Vagina (tissue), 2 donors: ENCODE measurements at regions not wholly inside any gene's neighbourhood (a gene's known extent, or its start where the extent isn't known, plus 50 kb on each side); places are given as distances from the start of the nearest gene placed in this dataset.

Experiments
- DNase-seq, 2 donors: peaks; one replicate each; pipeline ENCODE4 v3.0.0-alpha.2; 2017; ENCODE audit errors: extremely low spot score in 2 of 2
- H3K27ac ChIP-seq: fragments of 200-600 bp; sonication (generic); one replicate; pipeline ENCODE4 v1.5.1; 2019
- H3K27me3 ChIP-seq: fragments of 200-600 bp; sonication (generic); one replicate; pipeline ENCODE4 v1.5.1; 2019
- H3K36me3 ChIP-seq, 2 donors: fragments of 200-600 bp; sonication (generic); one replicate each; pipeline ENCODE4 v1.5.1; 2017 to 2019
- H3K4me1 ChIP-seq: fragments of 200-600 bp; sonication (generic); one replicate; pipeline ENCODE4 v1.5.1; 2019
- H3K4me3 ChIP-seq, 2 donors: fragments of 200-600 bp; sonication (generic); 1 replicate in 1 of 2; 2 replicates in 1 of 2; pipeline ENCODE4 v1.5.1; 2016 to 2019
- H3K9me3 ChIP-seq: fragments of 200-600 bp; sonication (generic); one replicate; pipeline ENCODE4 v1.5.1; 2019
- CTCF ChIP-seq, 3 experiments: fragments of 450-650 bp in 2 of 3; fragments of 200-600 bp in 1 of 3; sonication (generic) in 1 of 3; IDR thresholded peaks; one replicate each; pipeline ENCODE4 v1.5.1; 2017 to 2019; ENCODE audit warnings: antibody characterized with exemption in 3 of 3, mild to moderate bottlenecking in 2 of 3, moderate library complexity in 2 of 3
- POLR2A ChIP-seq, 2 donors: fragments of 450-650 bp; IDR thresholded peaks; one replicate each; pipeline ENCODE4 v1.6.1; 2017; ENCODE audit warnings: antibody characterized with exemption in 2 of 2, mild to moderate bottlenecking in 2 of 2, moderate library complexity in 2 of 2
- POLR2AphosphoS5 ChIP-seq, 2 donors: sonication (generic); formaldehyde crosslinking; IDR thresholded peaks; one replicate each; pipeline ENCODE4 v1.9.0; 2017; ENCODE audit warnings: antibody characterized with exemption in 2 of 2, mild to moderate bottlenecking in 2 of 2, low read depth in 1 of 2; ENCODE audit not compliant: insufficient read depth in 1 of 2
- intact Hi-C: fragments of 100-400 bp; cut with DNase I; formaldehyde crosslinking; loops from one replicate; pipeline ENCODE4 v1.15.1; 2023

- H3K27ac ChIP-seq = no peak overlapping the region
- no peak overlapping the region for H3K4me3 ChIP-seq
- no peak for TF ChIP-seq POLR2AphosphoS5 (IDR thresholded peaks at IDR 0.05; ENCODE audit: insufficient read depth in 1 of 2, low read depth in 1 of 2)
- no peak for TF ChIP-seq POLR2A (IDR thresholded peaks at IDR 0.05)
- TF ChIP-seq CTCF (IDR thresholded peaks at IDR 0.05) = no peak
- intact Hi-C loops = no loop called here
- no peaks in the 10 kb centered on the region for H3K36me3 ChIP-seq
- no peaks in the 10 kb centered on the region for H3K27me3 ChIP-seq
- no peaks in the 10 kb centered on the region for H3K9me3 ChIP-seq
- DNase-seq = no peak
- H3K4me1 ChIP-seq = no peaks in the 10 kb centered on the region
Observed at GRCh38 chrX:80316526-80316925, 103.7 kb upstream of the TENT5D start.

- intact Hi-C loops = no loop called here
- H3K4me3 ChIP-seq = no peak overlapping the region
- no peak for TF ChIP-seq CTCF (IDR thresholded peaks at IDR 0.05)
- no peak for TF ChIP-seq POLR2A (IDR thresholded peaks at IDR 0.05)
- TF ChIP-seq POLR2AphosphoS5 (IDR thresholded peaks at IDR 0.05; ENCODE audit: insufficient read depth in 1 of 2, low read depth in 1 of 2) = no peak
- H3K27ac ChIP-seq = no peak overlapping the region
- DNase-seq = no peak
- H3K4me1 ChIP-seq = no peaks in the 10 kb centered on the region
- H3K9me3 ChIP-seq = no peaks in the 10 kb centered on the region
- no peaks in the 10 kb centered on the region for H3K27me3 ChIP-seq
- H3K36me3 ChIP-seq = no peaks in the 10 kb centered on the region
Observed at GRCh38 chrX:80317646-80318045, 102.6 kb upstream of the TENT5D start.

GRCh38 chrX:80331285-80331684 is 89.0 kb upstream of the TENT5D start:
- TF ChIP-seq POLR2AphosphoS5 (IDR thresholded peaks at IDR 0.05; ENCODE audit: insufficient read depth in 1 of 2, low read depth in 1 of 2) (no peak), POLR2A (IDR thresholded peaks at IDR 0.05) (no peak), CTCF (IDR thresholded peaks at IDR 0.05) (no peak)
- Histone ChIP-seq H3K36me3 (no peaks in the 10 kb centered on the region), H3K9me3 (no peaks in the 10 kb centered on the region), H3K27ac (no peak overlapping the region), H3K4me1 (no peaks in the 10 kb centered on the region), H3K4me3 (no peak overlapping the region), H3K27me3 (no peaks in the 10 kb centered on the region)
- intact Hi-C loops = no loop called here
- no peak for DNase-seq

GRCh38 chrX:80334583-80334982 is 85.7 kb upstream of the TENT5D start:
- Histone ChIP-seq H3K27ac (no peak overlapping the region), H3K4me1 (no peaks in the 10 kb centered on the region), H3K36me3 (no peaks in the 10 kb centered on the region), H3K27me3 (no peaks in the 10 kb centered on the region), H3K9me3 (no peaks in the 10 kb centered on the region), H3K4me3 (peak overlapping the region in 1 of 2 donors; percentile 19)
- TF ChIP-seq CTCF (IDR thresholded peaks at IDR 0.05) (no peak), POLR2A (IDR thresholded peaks at IDR 0.05) (no peak), POLR2AphosphoS5 (IDR thresholded peaks at IDR 0.05; ENCODE audit: insufficient read depth in 1 of 2, low read depth in 1 of 2) (no peak)
- intact Hi-C loops = no loop called here
- no peak for DNase-seq

GRCh38 chrX:80335062-80335830 is 85.0 kb upstream of the TENT5D start:
- H3K4me1 ChIP-seq = no peaks in the 10 kb centered on the region
- H3K27me3 ChIP-seq = no peaks in the 10 kb centered on the region
- peak overlapping the region in 1 of 2 donors; percentile 19 for H3K4me3 ChIP-seq
- intact Hi-C loops = no loop called here
- no peak for DNase-seq
- H3K36me3 ChIP-seq = no peaks in the 10 kb centered on the region
- TF ChIP-seq CTCF (IDR thresholded peaks at IDR 0.05) (no peak), POLR2A (IDR thresholded peaks at IDR 0.05) (no peak), POLR2AphosphoS5 (IDR thresholded peaks at IDR 0.05; ENCODE audit: insufficient read depth in 1 of 2, low read depth in 1 of 2) (no peak)
- H3K27ac ChIP-seq = no peak overlapping the region
- no peaks in the 10 kb centered on the region for H3K9me3 ChIP-seq
